GM18519 (cell line): ENCODE measurements at regions not wholly inside any gene's neighbourhood (a gene's known extent, or its start where the extent isn't known, plus 50 kb on each side); places are given as distances from the start of the nearest gene placed in this dataset.
"Not testable (repeated sequence)": the region's sequence is repeated elsewhere in the genome, so short reads cannot be mapped to it uniquely, and the experiment has no call there.

Source experiments
- ATAC-seq: cut with Tn5 transposase; IDR thresholded peaks from one replicate; pipeline ENCODE4 v1.9.1; 2021; ENCODE audit warnings: mild to moderate bottlenecking, moderate library complexity; ENCODE audit not compliant: unreplicated experiment, low FRiP score

- no peak for ATAC-seq
These were observed 564.4 kb downstream of the TMA16 start for GRCh38 chr4:164058776-164059445.

GRCh38 chr4:164060456-164060855, 566.0 kb downstream of the TMA16 start:
- ATAC-seq = no peak

GRCh38 chr4:164068392-164068791, 573.9 kb downstream of the TMA16 start:
- ATAC-seq = no peak

DNA sequence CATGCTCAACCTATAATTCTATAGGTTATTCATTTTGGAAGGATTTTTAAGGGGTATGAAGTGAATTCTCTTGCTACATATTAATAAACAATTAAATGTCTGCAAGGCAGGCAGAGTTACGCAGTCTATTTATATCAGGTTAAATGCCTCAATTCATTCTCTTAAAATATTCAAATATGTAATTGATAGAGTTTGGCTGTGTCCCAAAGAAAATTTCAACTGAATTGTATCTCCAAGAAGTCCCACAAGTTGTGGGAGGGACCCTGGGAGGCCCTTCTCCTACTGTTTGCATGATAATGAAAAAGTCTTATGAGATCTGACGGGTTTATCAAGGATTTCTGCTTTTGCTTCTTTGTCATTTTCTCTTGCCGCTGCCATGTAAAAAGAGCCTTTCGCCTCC, 576.1 kb downstream of the TMA16 start:
- ATAC-seq = no peak

GRCh38 chr4:164081371-164081770, 586.9 kb downstream of the TMA16 start:
- no peak for ATAC-seq

GRCh38 chr4:164081801-164082200, 587.3 kb downstream of the TMA16 start:
- no peak for ATAC-seq

DNA sequence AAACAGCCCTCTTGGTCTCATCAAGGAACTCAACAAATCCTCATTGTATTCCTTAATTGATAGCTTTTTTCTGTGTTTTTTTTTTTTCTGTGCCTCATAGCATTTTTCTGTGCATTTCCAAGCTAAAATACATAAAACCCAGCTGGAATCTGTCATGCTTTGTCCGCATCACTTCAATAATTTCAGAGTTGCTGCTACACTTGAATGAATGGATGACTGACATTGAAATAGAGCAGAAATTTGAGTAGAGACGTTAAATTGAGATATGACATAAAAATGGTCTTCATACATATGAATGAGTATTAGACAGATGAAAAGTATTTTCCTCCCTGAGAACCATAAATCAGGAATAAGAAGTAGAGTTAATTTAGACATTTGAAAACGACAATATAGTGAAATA, 593.2 kb downstream of the TMA16 start:
- no peak for ATAC-seq

DNA sequence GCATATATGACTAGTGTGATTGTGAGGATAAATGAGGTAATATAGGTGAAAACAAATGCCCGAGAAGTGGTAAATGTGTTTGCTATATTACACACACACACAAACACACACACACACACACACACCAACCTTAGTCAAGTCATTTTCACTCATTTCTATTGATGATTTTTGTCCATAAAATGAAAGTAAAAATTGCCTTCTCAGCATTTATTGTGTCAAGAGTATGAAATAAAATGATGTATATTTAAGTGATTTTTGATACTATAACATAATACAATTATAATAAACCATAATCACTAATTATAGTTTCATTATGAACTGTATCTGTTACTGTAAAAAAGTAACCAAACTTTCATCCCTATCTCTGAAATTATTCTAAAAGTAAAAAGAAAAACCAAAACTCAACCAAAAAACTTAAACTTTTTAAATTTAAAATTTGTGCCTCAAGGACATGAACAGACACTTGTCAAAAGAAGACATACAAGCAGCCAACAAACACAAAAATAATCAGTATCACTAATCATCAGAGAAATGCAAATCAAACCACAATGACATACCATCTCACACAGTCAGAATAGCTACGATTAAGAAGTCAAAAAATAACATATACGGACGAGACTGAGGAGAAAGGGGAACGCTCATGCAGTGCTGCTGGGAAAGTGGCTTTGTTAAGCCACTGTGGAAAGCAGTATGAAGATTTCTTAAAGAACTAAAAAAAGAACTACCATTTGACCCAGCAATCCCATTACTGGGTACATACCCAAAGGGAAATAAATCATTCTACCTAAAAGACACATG, 601.0 kb downstream of the TMA16 start:
- no peak for ATAC-seq

GRCh38 chr4:164096766-164097518, 602.5 kb downstream of the TMA16 start:
- no peak for ATAC-seq

- ATAC-seq = not testable (repeated sequence)
These were observed 606.4 kb downstream of the TMA16 start for GRCh38 chr4:164100741-164101365.

DNA sequence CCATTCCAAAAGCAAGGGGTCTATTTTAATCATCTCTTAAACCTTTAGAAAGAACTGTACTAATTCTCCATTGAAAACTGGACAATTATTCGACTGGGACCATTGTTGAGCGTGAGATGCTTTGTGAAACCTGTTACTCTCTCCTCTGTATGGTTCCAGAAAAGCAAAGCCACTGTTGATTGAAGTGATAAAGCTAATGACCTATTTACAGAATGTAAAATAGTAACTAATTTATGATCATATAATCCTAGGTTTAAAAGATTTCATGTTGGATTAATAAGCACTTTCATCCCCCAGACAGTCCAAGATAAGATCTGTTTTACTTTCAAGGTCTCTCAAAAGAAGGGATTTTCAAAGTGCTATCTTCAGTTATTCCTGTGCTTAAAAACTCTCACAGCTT, 614.5 kb downstream of the TMA16 start:
- no peak for ATAC-seq

DNA sequence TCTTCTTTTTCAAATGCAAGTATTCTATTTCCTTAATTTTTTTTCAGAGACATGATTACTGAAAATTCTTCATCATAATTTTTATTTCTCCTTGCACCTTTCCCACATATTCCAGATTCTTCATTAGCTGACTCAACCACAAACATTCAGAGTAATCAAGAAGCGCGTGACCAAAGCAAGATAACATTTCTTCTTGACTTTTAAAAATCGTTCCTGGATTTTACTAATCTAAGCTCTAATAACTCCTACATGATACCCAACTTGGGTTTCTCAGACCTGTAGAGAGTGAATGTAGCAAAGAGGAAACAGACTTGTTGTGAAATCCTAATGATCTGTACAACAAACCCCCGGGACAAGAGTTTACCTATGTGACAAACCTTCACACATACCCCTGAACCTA, 615.0 kb downstream of the TMA16 start:
- no peak for ATAC-seq

GRCh38 chr4:164115236-164115635, 620.7 kb downstream of the TMA16 start:
- ATAC-seq = no peak

DNA sequence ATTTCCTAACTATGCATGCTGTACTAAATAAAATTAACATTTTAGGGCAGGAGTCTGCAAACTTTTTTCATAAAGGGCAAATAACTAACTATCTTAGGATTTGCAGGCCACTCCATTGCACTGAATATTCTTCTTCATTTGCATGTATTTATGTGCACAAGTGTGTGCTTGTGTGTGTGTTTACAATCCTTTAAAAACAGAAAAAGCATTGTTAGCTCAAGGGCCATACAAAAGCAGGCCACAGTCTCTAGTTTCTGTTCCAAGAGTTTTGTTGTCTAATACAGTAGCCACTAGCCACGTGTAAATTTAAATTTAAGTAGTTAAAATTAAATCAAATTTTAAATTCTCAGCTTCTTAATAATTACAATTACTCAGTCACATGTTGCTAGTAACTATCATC, 621.8 kb downstream of the TMA16 start:
- no peak for ATAC-seq

DNA sequence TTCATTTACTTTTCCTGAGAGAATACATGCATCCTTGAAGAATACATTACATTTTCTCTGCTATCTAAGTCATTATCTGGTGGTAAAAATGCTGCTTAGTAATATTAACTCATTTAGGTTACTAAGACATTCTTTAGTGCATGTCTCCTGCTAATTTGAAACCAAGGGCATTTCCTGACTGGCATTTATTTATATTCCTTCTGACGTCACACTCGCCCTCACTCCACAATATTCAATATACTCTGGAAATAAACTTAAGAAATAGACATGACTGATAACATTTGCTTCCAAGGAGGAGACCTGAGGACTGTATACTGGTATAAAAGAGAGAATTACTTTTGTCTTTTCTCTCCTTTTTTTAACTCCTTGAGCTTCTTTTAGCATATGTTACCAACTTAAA, 619.5 kb upstream of the SMIM31 start:
- ATAC-seq = no peak

GRCh38 chr4:164136180-164136616, 617.7 kb upstream of the SMIM31 start:
- ATAC-seq = no peak

DNA sequence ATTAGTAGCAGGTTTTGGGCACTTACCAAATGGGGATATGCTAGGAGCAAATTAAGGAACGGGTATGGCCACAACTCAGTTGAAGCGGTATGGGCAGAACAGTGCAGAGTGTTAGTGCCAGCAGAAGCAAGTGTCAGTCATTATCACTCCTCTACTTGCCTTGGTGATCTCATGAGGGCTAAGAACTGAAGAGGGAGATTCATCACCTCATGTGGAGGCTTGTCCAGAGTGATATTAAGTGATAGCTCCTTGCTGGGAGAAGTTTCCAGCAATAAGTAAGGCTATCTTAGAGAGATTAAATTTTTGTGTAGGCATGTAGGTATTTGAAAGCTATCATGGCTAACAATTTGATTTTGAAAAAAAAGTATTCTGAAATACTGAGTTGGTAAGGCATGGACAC, 615.4 kb upstream of the SMIM31 start:
- no peak for ATAC-seq

GRCh38 chr4:164139291-164139690, 614.6 kb upstream of the SMIM31 start:
- ATAC-seq = no peak

DNA sequence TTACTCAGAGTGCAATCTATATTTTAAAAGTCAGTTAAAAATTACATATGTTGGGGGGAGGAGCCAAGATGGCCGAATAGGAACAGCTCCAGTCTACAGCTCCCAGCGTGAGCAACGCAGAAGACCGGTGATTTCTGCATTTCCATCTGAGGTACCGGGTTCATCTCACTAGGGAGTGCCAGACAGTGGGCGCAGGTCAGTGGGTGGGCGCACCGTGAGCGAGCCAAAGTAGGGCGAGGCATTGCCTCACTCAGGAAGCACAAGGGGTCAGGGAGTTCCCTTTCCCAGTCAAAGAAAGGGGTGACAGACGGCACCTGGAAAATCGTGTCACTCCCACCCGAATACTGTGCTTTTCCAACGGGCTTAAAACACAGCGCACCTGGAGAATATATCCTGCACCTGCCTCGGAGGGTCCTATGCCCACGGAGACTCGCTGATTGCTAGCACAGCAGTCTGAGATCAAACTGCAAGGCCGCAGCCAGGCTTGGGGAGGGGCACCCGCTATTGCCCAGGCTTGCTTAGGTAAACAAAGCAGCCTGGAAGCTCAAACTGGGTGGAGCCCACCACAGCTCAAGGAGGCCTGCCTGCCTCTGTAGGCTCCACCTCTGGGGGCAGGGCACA, 612.1 kb upstream of the SMIM31 start:
- not testable (repeated sequence) for ATAC-seq

DNA sequence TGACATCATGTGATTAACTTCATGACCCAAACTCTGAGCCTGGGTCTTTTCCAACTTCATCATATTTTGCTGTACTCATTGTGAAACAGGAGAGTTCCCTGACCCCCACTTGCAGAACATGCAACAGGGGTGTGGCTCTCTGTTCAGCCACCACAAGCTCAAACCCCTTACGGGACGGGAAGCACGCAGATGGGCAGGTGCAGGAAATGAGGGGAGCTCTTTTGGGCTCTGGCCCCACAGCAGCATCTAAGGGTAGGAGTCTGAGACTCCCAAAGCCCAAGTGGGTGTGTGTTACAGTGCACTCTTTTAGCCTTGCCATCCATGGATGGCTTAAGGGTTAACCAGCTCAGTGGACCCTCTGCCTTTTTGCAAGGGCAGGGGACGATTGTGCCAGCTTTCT, 599.5 kb upstream of the SMIM31 start:
- no peak for ATAC-seq
